GM12892 (cell line): ENCODE measurements at regions not wholly inside any gene's neighbourhood (a gene's known extent, or its start where the extent isn't known, plus 50 kb on each side); places are given as distances from the start of the nearest gene placed in this dataset.
"Not testable (repeated sequence)": the region's sequence is repeated elsewhere in the genome, so short reads cannot be mapped to it uniquely, and the experiment has no call there.

Source experiments
- DNase-seq: peaks from one replicate; pipeline ENCODE4 v3.0.0; 2011; ENCODE audit not compliant: insufficient read length
- FAIRE-seq: peaks from 2 replicates; lab custom pipeline; 2011; peaks lifted over from hg19 to GRCh38; lab: Jason Lieb, UNC
- POLR2A ChIP-seq: IDR thresholded peaks from 2 replicates; pipeline ENCODE4 v1.6.1; 2011; ENCODE audit warnings: low read depth, low read length, control low read depth
- POLR2AphosphoS5 ChIP-seq: IDR thresholded peaks from 2 replicates; pipeline ENCODE4 v1.6.1; 2011; ENCODE audit warnings: low read depth, low read length, control low read depth
- TAF1 ChIP-seq: IDR thresholded peaks from 2 replicates; pipeline ENCODE4 v1.6.1; 2011; ENCODE audit warnings: low read depth, mild to moderate bottlenecking, control low read depth, low read length, borderline replicate concordance

DNA sequence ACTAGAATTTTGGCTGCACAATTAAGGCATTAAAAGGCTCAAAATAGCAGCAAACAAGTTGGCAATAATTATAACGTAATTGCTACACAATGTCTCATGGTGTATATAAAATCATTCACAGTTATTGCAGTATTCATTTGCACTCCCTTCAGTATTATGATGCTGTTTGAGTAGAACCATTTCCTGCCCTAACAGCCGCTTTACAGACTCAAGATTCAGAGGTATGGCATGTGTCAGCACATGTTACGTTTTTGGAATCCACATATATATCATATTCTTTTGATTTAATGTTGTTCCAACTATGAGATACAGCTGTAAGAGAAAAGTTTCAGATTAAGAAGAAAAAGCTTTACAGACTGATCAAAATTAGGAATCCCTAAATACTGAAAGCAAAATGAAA is 56.3 kb upstream of the NCKAP5 start:
- FAIRE-seq = no peak
- DNase-seq = no peak
- no peak for TF ChIP-seq TAF1
- no peak for TF ChIP-seq POLR2AphosphoS5
- TF ChIP-seq POLR2A = no peak

DNA sequence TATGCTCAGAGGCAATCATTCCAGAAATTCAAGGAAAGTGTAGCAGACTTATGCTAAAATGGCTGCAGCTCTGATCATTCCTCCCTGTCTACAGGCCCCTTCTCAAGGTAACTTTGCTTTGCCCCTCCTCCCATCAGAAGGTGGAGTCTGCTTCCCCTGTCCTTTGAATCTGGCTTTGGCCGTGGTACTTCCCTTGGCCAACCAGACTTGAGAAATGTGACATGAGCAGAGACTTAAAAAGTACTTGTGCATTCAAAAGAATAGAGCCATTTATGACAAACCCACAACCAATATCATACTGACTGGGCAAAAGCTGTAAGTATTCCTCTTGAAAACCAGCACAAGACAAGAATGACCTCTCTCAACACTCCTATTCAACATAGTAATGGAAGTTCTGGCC is 59.5 kb upstream of the NCKAP5 start:
- FAIRE-seq = no peak
- TF ChIP-seq POLR2AphosphoS5 = no peak
- no peak for TF ChIP-seq POLR2A
- TF ChIP-seq TAF1 = no peak

DNA sequence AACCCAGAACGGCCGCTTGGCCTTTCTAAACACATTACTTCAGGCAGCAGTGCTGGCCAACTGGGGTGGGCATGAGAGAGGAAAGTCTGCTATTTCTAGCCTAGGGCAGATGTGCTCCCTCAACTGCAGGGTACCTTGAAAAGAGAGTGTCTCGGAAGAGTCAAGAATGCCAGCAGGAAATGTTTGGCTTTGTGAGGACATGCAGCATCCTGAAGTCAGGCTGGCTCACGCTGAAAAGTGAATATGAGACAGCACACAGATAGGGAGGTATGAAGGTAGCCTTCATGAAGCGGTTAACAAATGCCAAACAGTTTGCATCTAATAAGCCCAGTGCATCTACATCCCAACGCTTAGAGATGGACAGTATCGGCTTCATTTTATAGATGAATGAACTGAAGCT is 65.0 kb upstream of the NCKAP5 start:
- DNase-seq = no peak
- TF ChIP-seq POLR2AphosphoS5 (no peak), POLR2A (no peak), TAF1 (no peak)
- no peak for FAIRE-seq

More for the DNA sequence above, 59.5 kb upstream of the NCKAP5 start:
- DNase-seq = no peak

DNA sequence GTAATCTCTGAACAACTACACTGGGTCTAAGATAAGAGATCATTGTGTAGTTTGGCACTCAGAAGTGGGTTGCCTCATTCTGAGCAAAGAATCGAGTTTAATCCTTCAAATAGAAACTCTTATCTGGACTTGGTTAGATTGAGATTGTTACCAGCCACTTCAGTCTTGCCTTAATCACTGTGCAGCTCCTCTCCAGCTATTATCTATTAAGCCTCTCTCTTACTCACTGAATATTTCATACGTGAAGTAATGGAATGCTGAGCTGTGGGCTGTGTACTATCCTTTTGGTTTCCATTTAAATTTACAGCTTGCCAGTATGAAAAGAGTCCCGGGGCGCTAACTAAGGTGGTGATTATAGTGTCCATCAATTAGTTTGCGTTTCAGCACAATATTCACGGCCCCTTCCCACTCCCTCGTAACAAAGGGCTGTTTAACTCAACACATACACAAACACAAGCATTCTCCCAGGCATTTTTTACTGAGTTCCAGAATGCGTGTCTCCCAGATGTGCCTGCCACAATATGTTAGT is 65.7 kb upstream of the NCKAP5 start:
- DNase-seq = no peak
- FAIRE-seq = no peak
- TF ChIP-seq POLR2A (no peak), POLR2AphosphoS5 (no peak), TAF1 (no peak)

DNA sequence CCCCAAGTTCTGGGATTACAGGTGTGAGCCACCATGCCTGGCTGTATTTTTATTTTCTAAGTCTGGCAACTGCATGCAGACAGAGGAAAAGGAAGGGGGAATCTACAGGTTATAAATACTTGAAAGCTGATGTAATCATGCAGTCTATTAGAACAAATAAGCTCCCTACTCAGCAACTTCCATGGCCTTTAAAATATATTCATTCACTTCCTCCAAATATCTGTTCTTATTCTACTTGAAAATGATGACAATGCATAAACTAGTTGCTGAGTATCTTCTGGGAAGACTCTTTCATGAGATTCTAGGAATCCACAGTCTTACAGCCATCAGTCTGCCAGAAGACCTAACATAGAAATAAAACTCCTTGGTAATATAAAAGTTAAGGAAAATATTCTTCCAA is 66.9 kb upstream of the NCKAP5 start:
- TF ChIP-seq POLR2A (no peak), POLR2AphosphoS5 (no peak), TAF1 (no peak)
- DNase-seq (no peak), FAIRE-seq (no peak)

DNA sequence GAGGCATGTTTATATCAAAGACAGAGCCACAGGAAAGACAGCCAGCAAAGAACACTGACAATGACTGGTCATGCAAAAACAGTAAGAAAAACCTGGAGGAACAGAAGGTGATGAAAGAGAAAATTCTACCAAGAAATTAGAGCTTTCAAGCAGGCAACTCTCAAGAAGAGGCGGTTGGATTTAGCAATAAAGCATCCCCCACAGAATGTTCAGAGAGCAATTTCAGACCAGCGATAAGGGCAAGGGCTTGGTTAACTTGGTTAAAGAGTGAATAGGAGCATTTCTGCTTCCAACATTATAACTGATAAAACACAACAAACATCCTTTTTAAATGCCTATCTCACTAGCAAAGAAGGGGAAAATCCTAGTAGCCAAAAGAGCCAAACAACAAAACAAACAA is 68.0 kb upstream of the NCKAP5 start:
- no peak for FAIRE-seq
- DNase-seq = no peak
- TF ChIP-seq TAF1 (no peak), POLR2AphosphoS5 (no peak)

DNA sequence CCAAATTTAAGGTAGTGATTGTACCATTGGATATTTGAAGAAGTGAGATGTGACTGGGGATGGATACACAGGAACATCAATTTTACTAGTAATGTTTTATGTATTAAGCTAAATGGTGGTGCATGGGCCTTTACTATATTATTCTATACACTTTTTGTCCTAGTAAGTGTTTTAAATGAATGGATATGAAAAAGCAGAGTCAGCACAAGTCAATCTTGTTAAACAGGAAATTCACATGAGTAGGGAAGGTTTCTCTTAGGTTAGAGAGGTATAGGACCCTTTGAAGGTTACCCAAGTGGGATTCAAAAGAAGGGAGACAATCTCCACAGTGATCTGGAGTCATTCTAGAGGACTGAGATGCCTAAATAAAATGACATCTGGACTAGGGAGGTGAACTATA is 71.8 kb upstream of the NCKAP5 start:
- no peak for TF ChIP-seq TAF1
- TF ChIP-seq POLR2AphosphoS5 = no peak
- TF ChIP-seq POLR2A = no peak
- FAIRE-seq = no peak
- no peak for DNase-seq

DNA sequence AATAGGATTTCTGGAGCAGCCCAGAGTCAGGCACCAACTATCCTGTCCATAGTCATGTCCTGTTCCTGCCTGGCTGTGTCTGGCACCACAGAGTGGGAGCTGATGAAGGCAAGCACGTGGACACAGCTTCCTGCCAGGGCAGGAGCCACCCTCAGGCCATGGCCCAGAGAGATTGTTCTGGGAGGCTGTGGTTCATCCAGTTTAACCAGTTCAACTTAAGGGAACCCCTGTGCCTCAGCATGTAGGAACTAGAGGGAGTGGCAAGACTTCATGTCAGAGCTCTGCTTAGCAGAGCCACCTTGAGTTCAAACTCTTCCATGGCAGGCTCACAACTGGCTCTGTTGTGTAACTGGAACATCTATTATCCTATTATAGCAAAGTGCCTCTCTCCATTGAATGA is 73.2 kb upstream of the NCKAP5 start:
- TF ChIP-seq POLR2AphosphoS5 (no peak), POLR2A (no peak), TAF1 (no peak)
- FAIRE-seq (no peak), DNase-seq (no peak)

DNA sequence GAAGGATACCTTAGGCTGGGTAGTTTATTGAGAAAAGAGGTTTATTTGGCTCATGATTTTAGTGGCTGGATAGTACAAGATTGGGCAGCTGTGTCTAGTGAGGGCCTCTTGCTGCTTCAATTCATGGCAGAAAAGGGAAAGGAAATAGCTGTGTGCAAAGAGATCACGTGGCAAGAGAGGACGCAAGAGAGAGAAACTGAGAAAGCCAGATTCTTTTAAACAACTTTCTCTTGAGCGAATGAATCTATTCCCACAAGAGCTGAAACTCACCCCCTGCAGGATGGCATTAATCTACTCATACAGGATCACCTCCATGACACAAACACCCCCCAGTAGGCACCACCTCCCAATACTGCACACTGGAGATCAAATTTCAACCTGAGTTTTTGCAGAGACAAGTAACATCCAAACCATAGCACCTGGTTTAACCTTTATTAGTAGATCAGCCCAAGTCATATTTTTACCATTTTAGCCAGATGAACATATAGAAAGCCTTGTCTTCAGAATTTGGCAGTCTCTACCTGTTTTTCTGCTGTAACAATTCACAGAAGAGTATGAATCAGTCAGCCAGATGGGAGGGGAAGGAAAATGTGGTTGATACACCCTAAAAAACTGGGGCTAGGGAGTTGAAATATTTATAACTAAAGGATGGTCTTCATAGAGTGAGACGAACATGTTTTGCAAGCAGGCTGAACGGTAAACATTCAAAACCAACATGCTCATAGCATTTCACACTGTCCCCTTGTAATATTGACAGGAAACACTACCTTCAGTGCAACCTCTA is 73.9 kb upstream of the NCKAP5 start:
- no peak for DNase-seq
- no peak for TF ChIP-seq POLR2A
- no peak for TF ChIP-seq TAF1
- no peak for TF ChIP-seq POLR2AphosphoS5
- FAIRE-seq = no peak

DNA sequence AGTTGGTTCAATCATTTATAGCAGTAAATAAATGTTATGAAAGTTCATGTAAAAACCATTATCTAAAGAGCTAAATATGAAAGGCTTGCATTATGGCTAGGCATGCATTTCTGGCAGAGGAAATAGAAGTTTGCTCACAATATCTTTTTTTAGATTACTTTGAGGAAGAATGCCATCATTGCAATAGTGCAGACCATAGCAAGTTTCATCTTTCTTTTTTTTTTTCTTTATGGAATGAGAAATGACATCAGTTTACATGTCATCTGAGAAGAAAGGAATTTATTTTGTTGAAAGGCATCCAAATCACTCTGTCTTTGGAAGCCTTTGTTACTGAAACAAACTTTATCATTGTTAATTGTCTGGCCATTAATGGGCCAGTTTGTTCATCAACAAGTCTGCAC is 74.5 kb upstream of the NCKAP5 start:
- TF ChIP-seq POLR2AphosphoS5 (no peak), POLR2A (no peak), TAF1 (no peak)
- FAIRE-seq (no peak), DNase-seq (no peak)

DNA sequence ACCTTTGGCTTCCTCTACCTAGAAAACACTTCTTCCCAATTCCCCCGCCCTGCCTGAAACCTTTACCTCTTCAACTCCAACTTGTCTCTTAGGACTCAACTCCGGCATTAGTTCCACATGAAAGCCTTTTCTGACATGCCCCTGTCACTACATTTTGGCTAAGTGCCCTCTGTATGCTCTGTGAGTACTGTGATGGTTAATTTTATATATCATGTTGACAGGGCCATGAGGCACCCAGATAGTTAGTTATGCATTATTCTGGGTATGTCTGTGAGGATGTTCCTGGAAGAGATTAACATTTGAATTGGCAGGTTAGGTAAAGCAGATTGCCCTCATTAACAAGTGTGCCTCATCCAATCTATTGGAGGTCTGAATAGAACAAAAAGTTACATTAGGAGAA is 75.6 kb upstream of the NCKAP5 start:
- FAIRE-seq (no peak), DNase-seq (no peak)
- no peak for TF ChIP-seq TAF1

DNA sequence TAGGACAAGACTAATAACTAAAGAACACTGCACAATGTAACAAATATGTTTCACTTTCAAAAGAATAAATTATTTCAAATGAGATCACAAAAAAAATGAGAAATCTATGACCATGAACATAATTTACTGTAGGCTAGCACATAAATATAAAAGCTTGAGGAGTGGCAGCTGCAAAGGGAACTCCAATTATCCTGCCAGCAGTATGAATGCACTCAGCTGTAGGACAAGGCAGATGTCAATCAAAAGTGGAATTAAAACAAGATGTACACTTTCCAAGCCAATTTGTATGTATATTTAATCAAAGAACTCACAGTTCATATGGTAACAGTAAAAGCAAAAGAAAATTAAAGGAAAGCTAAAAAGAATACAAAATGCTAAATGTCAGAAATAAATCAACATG is 76.6 kb upstream of the NCKAP5 start:
- FAIRE-seq = no peak
- DNase-seq = no peak
- TF ChIP-seq TAF1 = no peak
- no peak for TF ChIP-seq POLR2A
- TF ChIP-seq POLR2AphosphoS5 = no peak

DNA sequence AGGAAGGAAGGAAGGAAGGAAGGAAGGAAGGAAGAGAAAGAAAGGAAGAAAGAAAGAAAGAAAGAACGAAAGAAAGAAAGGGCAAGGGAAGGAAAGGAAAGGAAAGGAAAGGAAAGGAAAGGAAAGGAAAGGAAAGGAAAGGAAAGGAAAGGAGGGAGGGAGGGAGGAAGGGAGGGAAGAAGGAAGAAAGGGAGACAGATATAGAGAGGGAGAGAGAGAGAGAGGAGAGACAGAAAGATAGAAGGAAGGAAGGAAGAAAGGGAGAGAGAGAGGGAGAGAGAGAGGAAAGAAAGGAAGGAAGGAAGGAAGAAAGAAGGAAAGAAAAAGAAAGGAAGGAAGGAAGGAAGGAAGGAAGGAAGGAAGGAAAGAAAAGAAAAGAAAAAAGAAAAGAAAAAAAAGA is 79.1 kb upstream of the NCKAP5 start:
- not testable (repeated sequence) for FAIRE-seq, DNase-seq

DNA sequence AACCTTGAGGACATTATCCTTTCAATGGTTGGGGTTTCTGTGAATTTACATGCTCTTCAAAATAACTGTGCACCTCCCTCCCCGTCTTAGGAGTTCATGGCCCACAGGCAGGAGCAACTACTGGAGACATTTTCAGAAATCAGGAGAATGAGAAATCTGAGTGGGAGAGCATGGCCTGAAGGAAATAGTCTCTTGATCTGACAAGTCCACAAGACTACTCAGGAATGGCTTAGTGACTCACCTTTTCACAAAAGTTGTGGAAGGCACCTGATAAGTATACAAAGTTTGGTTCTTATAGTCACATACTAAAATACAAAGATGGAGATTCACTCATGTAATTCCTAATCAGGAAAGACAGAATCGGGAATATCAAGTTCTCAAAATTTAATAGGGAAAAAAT is 83.6 kb upstream of the NCKAP5 start:
- DNase-seq (no peak), FAIRE-seq (no peak)
- TF ChIP-seq TAF1 = no peak
- TF ChIP-seq POLR2A = no peak
- TF ChIP-seq POLR2AphosphoS5 = no peak
